ENCODE measurements at regions not wholly inside any gene's neighbourhood (a gene's known extent, or its start where the extent isn't known, plus 50 kb on each side); places are given as distances from the start of the nearest gene placed in this dataset.
"Not testable (repeated sequence)": the region's sequence is repeated elsewhere in the genome, so short reads cannot be mapped to it uniquely, and the experiment has no call there.

GRCh38 chrX:63233013-63233412 is 118.1 kb downstream of the SPIN4 start:
- TF ChIP-seq, protein P1, sequence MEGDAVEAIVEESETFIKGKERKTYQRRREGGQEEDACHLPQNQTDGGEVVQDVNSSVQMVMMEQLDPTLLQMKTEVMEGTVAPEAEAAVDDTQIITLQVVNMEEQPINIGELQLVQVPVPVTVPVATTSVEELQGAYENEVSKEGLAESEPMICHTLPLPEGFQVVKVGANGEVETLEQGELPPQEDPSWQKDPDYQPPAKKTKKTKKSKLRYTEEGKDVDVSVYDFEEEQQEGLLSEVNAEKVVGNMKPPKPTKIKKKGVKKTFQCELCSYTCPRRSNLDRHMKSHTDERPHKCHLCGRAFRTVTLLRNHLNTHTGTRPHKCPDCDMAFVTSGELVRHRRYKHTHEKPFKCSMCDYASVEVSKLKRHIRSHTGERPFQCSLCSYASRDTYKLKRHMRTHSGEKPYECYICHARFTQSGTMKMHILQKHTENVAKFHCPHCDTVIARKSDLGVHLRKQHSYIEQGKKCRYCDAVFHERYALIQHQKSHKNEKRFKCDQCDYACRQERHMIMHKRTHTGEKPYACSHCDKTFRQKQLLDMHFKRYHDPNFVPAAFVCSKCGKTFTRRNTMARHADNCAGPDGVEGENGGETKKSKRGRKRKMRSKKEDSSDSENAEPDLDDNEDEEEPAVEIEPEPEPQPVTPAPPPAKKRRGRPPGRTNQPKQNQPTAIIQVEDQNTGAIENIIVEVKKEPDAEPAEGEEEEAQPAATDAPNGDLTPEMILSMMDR (IDR thresholded peaks at IDR 0.05): not testable (repeated sequence)
- not testable (repeated sequence) for TF ChIP-seq POLR2A, EP300 (IDR thresholded peaks at IDR 0.05)
